ENCODE measurements at regions not wholly inside any gene's neighbourhood (a gene's known extent, or its start where the extent isn't known, plus 50 kb on each side); places are given as distances from the start of the nearest gene placed in this dataset.
A peak's percentile ranks its signal among the peaks of the same experiment; 100 is the strongest.

- 0 out of 2 replicates have a peak, but pooled peaks have one; percentile 9 for TF ChIP-seq CTCF (conservative IDR thresholded peaks at IDR 0.05)
- no peak for TF ChIP-seq ZFX (IDR thresholded peaks at IDR 0.05)
Measured at GRCh38 chr2:6452702-6453481, 412.8 kb downstream of the CMPK2 start.
